GM10266 (cell line): ENCODE measurements at regions not wholly inside any gene's neighbourhood (a gene's known extent, or its start where the extent isn't known, plus 50 kb on each side); places are given as distances from the start of the nearest gene placed in this dataset.

Experiments used
- DNase-seq: peaks from one replicate; pipeline ENCODE4 v3.0.0; 2012; ENCODE audit errors: extremely low spot score
- TF ChIP-seq, protein P1 (sequence below): IDR thresholded peaks from 2 replicates; pipeline ENCODE4 v1.5.1; 2012; ENCODE audit warnings: mild to moderate bottlenecking, low read depth; ENCODE audit not compliant: control insufficient read depth, insufficient read depth; ENCODE audit errors: missing control alignments

DNA sequence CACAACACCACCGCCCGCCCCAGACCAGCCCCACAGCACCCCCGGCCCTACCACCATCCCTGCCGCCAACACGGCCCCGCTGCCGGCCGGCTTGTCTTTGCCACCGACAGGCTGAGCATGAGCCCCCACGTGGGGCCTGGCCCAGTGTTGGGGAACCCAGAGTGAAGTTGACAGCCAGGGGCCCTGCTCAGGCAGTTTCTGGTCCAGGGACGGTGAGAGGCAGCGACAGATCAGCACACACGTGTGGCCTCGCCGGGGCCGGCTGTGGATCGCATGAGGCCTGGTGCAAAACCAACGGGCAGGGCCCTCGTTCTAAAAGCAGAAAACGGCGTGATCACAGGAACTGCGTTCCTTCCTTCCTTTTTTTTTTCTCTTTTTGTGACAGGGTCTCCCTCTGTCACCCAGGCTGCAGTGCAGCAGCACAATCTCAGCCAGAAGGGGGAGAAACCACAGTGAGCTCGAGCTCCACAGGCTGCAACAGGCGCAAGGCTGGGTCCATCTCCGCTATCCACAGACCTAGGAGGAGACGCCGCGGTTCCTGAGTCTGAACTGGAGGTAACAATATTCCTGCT lies 50.5 kb upstream of the FBRSL1 start:
- TF ChIP-seq, protein P1, sequence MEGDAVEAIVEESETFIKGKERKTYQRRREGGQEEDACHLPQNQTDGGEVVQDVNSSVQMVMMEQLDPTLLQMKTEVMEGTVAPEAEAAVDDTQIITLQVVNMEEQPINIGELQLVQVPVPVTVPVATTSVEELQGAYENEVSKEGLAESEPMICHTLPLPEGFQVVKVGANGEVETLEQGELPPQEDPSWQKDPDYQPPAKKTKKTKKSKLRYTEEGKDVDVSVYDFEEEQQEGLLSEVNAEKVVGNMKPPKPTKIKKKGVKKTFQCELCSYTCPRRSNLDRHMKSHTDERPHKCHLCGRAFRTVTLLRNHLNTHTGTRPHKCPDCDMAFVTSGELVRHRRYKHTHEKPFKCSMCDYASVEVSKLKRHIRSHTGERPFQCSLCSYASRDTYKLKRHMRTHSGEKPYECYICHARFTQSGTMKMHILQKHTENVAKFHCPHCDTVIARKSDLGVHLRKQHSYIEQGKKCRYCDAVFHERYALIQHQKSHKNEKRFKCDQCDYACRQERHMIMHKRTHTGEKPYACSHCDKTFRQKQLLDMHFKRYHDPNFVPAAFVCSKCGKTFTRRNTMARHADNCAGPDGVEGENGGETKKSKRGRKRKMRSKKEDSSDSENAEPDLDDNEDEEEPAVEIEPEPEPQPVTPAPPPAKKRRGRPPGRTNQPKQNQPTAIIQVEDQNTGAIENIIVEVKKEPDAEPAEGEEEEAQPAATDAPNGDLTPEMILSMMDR, result no peak
- no peak for DNase-seq

- no peak for DNase-seq
- TF ChIP-seq, protein P1, result no peak
Observed at GRCh38 chr12:132438726-132439125, 51.2 kb upstream of the FBRSL1 start.

DNA sequence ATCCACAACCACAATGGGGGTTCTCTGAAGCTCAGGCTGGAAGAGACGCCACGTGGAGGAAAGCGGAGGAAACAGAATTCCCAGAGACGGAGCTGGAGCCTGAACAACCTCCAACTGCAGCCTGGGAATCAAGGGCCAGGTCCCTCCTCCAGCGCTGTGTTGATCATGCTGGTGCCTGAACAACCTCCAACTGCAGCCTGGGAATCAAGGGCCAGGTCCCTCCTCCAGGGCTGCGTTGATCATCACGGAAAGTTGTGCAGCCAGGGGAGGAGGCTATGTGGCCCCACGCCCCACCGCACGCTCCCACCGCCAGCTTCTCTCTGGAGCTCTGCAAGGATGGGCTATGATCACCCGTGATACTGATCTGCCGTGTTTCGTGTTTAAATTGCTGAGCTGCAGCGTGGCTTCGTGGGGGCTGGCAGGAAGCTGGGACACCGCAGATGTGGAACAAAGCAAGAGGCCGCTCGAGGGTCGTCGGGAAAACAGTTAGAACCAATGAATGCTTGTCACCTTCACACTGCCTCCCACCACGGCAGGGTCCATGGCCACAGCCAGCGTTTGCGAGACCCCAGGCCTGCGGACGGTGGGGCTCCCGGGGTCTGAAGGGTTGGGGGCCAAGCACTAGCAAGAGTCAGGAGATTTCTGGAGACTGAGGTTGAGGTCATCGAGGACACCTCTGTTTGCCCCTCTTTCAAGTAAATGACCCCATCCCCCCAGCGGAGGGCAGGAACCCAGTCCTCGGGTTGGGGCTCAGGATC lies 51.8 kb upstream of the FBRSL1 start:
- DNase-seq, result no peak
- TF ChIP-seq, protein P1, result no peak

DNA sequence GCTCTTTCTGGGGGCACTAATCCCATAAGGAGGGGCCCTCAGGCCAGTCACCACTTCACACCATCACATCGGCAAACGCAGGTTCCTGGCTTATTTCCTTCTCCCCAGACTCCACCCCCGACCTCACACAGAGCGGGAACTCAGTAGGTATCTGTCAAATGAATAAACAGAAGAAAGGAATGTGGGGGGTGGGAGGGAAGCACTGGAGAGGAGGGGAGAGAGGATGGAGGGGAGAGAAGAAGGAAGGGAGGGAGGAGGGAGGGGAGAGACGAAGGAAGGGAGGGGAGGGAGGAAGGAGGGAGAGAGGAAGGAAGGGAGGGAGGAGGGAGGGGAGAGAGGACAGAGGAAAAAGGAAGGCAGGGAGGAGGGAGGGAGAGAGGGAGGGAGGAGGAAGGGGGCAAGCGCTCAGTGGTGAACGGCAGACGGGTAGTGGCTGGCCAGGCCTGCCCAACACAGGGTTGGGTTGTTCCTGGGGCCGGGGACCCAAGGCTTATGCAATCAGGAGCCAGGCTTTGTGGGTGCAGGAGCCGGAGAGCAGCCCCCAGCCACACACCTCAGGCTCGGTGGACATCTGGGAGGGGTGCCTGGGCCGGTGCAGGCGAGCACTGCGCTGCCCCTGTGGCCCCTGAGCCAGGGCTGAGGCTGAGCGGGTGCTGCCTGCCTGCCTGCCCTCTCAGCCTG lies 52.6 kb upstream of the FBRSL1 start:
- DNase-seq, result no peak
- TF ChIP-seq, protein P1, result no peak

GRCh38 chr12:132436791-132437251 lies 53.1 kb upstream of the FBRSL1 start:
- no peak for DNase-seq
- TF ChIP-seq, protein P1, result no peak

GRCh38 chr12:132435486-132436187 lies 54.3 kb upstream of the FBRSL1 start:
- TF ChIP-seq, protein P1, result no peak
- DNase-seq, result no peak
